HepG2 (cell line): ENCODE measurements at regions not wholly inside any gene's neighbourhood (a gene's known extent, or its start where the extent isn't known, plus 50 kb on each side); places are given as distances from the start of the nearest gene placed in this dataset.

Experiments
- ATAC-seq: fragments of 200-7000 bp; cut with Tn5 transposase; 3 replicates; pipeline ENCODE4 v1.9.1; 2020; ENCODE audit warnings: mild to moderate bottlenecking, moderate library complexity
- BruUV-seq: library from RNA; stranded (reverse); fragments of 400-500 nt; replicated peaks from 2 replicates; lab custom pipeline; 2021; lab: Mats Ljungman, UMichigan
- CTCF ChIA-PET: fragments of 300-600 bp; formaldehyde crosslinking; extraction: SDS; loops from one replicate; lab custom pipeline; 2021; ENCODE audit warnings: low total read pairs, inconsistent platforms, low intra/inter-chr PET ratio; lab: Yijun Ruan, JAX
- POLR2A ChIA-PET: fragments of 350-600 bp; sonication (Branson Sonifier 250); formaldehyde crosslinking; loops from one replicate; lab custom pipeline; 2020; ENCODE audit warnings: antibody characterized with exemption, inconsistent platforms; lab: Yijun Ruan, JAX
- DNase-seq: peaks from one replicate; pipeline ENCODE4 v3.0.0-alpha.2; 2015; ENCODE audit warnings: low spot score
- FAIRE-seq: peaks from 3 replicates; lab custom pipeline; 2011; peaks lifted over from hg19 to GRCh38; lab: Jason Lieb, UNC
- H2AFZ ChIP-seq: one replicate; pipeline ENCODE4 v1.6.1; 2011; ENCODE audit warnings: low read length, inconsistent platforms
- H3K27ac ChIP-seq: fragments of 300-600 bp; 3 replicates; pipeline ENCODE4 v1.8.0; 2011; ENCODE audit warnings: mixed run types, mild to moderate bottlenecking, mixed read lengths, low read length, inconsistent platforms; ENCODE audit not compliant: insufficient read depth; ENCODE audit errors: extremely low read length
- H3K27me3 ChIP-seq, 2 experiments: fragments of 200-600 bp in 1 of 2; 2 replicates in 1 of 2; 3 replicates in 1 of 2; pipeline versions ENCODE4 v1.6.0 to v1.8.0; 2011; ENCODE audit warnings: low read length in 2 of 2, mild to moderate bottlenecking in 2 of 2, moderate library complexity in 2 of 2, inconsistent platforms in 1 of 2; ENCODE audit not compliant: insufficient read depth in 2 of 2, control insufficient read depth in 1 of 2
- H3K36me3 ChIP-seq, 2 experiments: fragments of 200-600 bp in 1 of 2; replicated peaks in 1 of 2; 2 replicates in 1 of 2; 3 replicates in 1 of 2; pipeline versions ENCODE4 v1.5.1 to v1.8.0; 2011; ENCODE audit warnings: low read length in 2 of 2, inconsistent platforms in 1 of 2; ENCODE audit not compliant: insufficient read depth in 2 of 2, control insufficient read depth in 1 of 2
- H3K4me1 ChIP-seq: 2 replicates; pipeline ENCODE4 v1.5.1; 2012; ENCODE audit warnings: low read length, inconsistent platforms; ENCODE audit not compliant: insufficient read depth
- H3K4me2 ChIP-seq: 2 replicates; pipeline ENCODE4 v1.6.0; 2011; ENCODE audit warnings: low read depth, low read length, inconsistent platforms
- H3K4me3 ChIP-seq, 3 experiments: fragments of 200-600 bp in 1 of 3; sonication (generic), shearing (Covaris generic) in 1 of 3; replicated peaks in 1 of 3; 2 replicates each; pipeline ENCODE4 v1.5.1; 2011 to 2016; ENCODE audit warnings: low read length in 3 of 3, inconsistent platforms in 2 of 3, low read depth in 2 of 3, mild to moderate bottlenecking in 2 of 3, control low read depth in 1 of 3, mixed read lengths in 1 of 3; ENCODE audit not compliant: insufficient read depth in 1 of 3
- H3K79me2 ChIP-seq: one replicate; pipeline ENCODE4 v1.6.1; 2011; ENCODE audit warnings: low read length, inconsistent platforms; ENCODE audit not compliant: insufficient read depth
- H3K9ac ChIP-seq: 2 replicates; pipeline ENCODE4 v1.6.0; 2011; ENCODE audit warnings: mild to moderate bottlenecking, low read depth, low read length, inconsistent platforms; ENCODE audit not compliant: insufficient read depth
- H3K9me3 ChIP-seq: 2 replicates; pipeline ENCODE4 v1.5.1; 2012; ENCODE audit warnings: mild to moderate bottlenecking, low read length
- H4K20me1 ChIP-seq: 2 replicates; pipeline ENCODE4 v1.6.0; 2011; ENCODE audit warnings: inconsistent platforms, mild to moderate bottlenecking, low read length, moderate library complexity; ENCODE audit not compliant: insufficient read depth
- CHCHD3 ChIP-seq: sonication (generic); formaldehyde crosslinking; IDR thresholded peaks from 2 replicates; pipeline ENCODE4 v1.8.0; 2022; ENCODE audit warnings: mild to moderate bottlenecking, missing genetic modification reagents, moderate library complexity
- HBP1 ChIP-seq: IDR thresholded peaks from 2 replicates; pipeline ENCODE4 v1.6.1; 2016; ENCODE audit warnings: low read depth, control low read depth
- KDM5B ChIP-seq: sonication (generic); formaldehyde crosslinking; IDR thresholded peaks from 2 replicates; pipeline ENCODE4 v1.4.0; 2020; ENCODE audit warnings: missing genetic modification reagents, mild to moderate bottlenecking, borderline replicate concordance
- MTF1 ChIP-seq: sonication (generic); formaldehyde crosslinking; IDR thresholded peaks from 2 replicates; pipeline ENCODE4 v1.5.0; 2020; ENCODE audit warnings: missing genetic modification reagents
- NAIF1 ChIP-seq: sonication (generic); formaldehyde crosslinking; IDR thresholded peaks from 2 replicates; pipeline ENCODE4 v1.5.0; 2020; ENCODE audit warnings: mild to moderate bottlenecking, missing genetic modification reagents, borderline replicate concordance
- NFRKB ChIP-seq: fragments of 450-650 bp; IDR thresholded peaks from 2 replicates; pipeline ENCODE4 v1.6.1; 2017
- NFYC ChIP-seq: IDR thresholded peaks from 2 replicates; pipeline ENCODE4 v1.6.1; 2016; ENCODE audit warnings: missing genetic modification reagents, missing compliant biosample characterization
- NR2C2 ChIP-seq: sonication (generic); formaldehyde crosslinking; IDR thresholded peaks from 2 replicates; pipeline ENCODE4 v1.4.0; 2020; ENCODE audit warnings: missing genetic modification reagents, mild to moderate bottlenecking, moderate library complexity, borderline replicate concordance
- ZBTB38 ChIP-seq: sonication (generic); formaldehyde crosslinking; IDR thresholded peaks from 2 replicates; pipeline ENCODE4 v1.5.1; 2020; ENCODE audit warnings: mild to moderate bottlenecking, missing genetic modification reagents
- ZNF382 ChIP-seq: sonication (generic); formaldehyde crosslinking; IDR thresholded peaks from 2 replicates; pipeline ENCODE4 v1.5.0; 2020; ENCODE audit warnings: missing genetic modification reagents, mild to moderate bottlenecking, borderline replicate concordance
- ZNF549 ChIP-seq: sonication (generic); formaldehyde crosslinking; IDR thresholded peaks from 2 replicates; pipeline ENCODE4 v1.5.0; 2020; ENCODE audit warnings: missing genetic modification reagents
- ZNF558 ChIP-seq: sonication (generic); formaldehyde crosslinking; IDR thresholded peaks from 2 replicates; pipeline ENCODE4 v1.9.0; 2022; ENCODE audit warnings: mild to moderate bottlenecking, missing genetic modification reagents, borderline replicate concordance
- WGBS: methylation state at CpG from one replicate; pipeline ENCODE4 v1.1.6; 2017; ENCODE audit warnings: low lambda C conversion rate; 5-methylcytosine and 5-hydroxymethylcytosine counted together
- in situ Hi-C: cut with HindIII; loops from 2 replicates; pipeline ENCODE4 v1.10.0; 2017; ENCODE audit warnings: low pct_unique_long_range_greater_than_20kb; ENCODE audit not compliant: extremely low pct_ligation_motif_present
- intact Hi-C: fragments of 100-400 bp; cut with micrococcal nuclease; formaldehyde crosslinking; loops from one replicate; pipeline ENCODE4 v1.10.0; 2022; ENCODE audit not compliant: unreplicated experiment
- TF ChIP-seq, protein P1 (sequence below): sonication (generic); formaldehyde crosslinking; conservative IDR thresholded peaks from 2 replicates; pipeline ENCODE4 v1.4.0; 2020; ENCODE audit warnings: missing genetic modification reagents

GRCh38 chr3:72271216-72271615 is 486.3 kb upstream of the PROK2 start:
- Histone ChIP-seq H3K9me3 (no peaks in the 10 kb centered on the region), H3K4me2 (no peak overlapping the region), H3K4me3 (no peak overlapping the region), H3K27me3 (peaks cover 0 to 4% of the 10 kb centered on the region in 2 experiments; a peak in 1 of 5 replicates), H4K20me1 (no peaks in the 10 kb centered on the region), H3K4me1 (peaks cover 37% of the 10 kb centered on the region), H3K9ac (no peak overlapping the region), H3K27ac (no peak overlapping the region), H3K36me3 (no peaks in the 10 kb centered on the region), H2AFZ (no peak overlapping the region), H3K79me2 (no peaks in the 10 kb centered on the region)
- intact Hi-C loops (no loop called here), in situ Hi-C loops (no loop called here)
- TF ChIP-seq HBP1 (no peak), ZNF558 (no peak), ZNF549 (CRISPR knock-in tag) (no peak), ZBTB38 (CRISPR knock-in tag) (no peak), NAIF1 (CRISPR knock-in tag) (no peak), NFRKB (no peak), NR2C2 (CRISPR knock-in tag) (no peak), KDM5B (CRISPR knock-in tag) (no peak), NFYC (CRISPR knock-in tag) (no peak), ZNF382 (CRISPR knock-in tag) (no peak), MTF1 (no peak), CHCHD3 (CRISPR knock-in tag) (no peak)
- TF ChIP-seq, protein P1, sequence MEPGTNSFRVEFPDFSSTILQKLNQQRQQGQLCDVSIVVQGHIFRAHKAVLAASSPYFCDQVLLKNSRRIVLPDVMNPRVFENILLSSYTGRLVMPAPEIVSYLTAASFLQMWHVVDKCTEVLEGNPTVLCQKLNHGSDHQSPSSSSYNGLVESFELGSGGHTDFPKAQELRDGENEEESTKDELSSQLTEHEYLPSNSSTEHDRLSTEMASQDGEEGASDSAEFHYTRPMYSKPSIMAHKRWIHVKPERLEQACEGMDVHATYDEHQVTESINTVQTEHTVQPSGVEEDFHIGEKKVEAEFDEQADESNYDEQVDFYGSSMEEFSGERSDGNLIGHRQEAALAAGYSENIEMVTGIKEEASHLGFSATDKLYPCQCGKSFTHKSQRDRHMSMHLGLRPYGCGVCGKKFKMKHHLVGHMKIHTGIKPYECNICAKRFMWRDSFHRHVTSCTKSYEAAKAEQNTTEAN (CRISPR knock-in tag) = no peak
- BruUV-seq = no TSS peak
- no peak for FAIRE-seq
- no peak for DNase-seq
- WGBS = 82% methylated on average over 6 of the region's 6 CpGs
- POLR2A ChIA-PET = no interaction called here
- CTCF ChIA-PET = no interaction called here
- ATAC-seq = no peak
